ENCODE measurements at regions not wholly inside any gene's neighbourhood (a gene's known extent, or its start where the extent isn't known, plus 50 kb on each side); places are given as distances from the start of the nearest gene placed in this dataset.
"Not testable (repeated sequence)": the region's sequence is repeated elsewhere in the genome, so short reads cannot be mapped to it uniquely, and the experiment has no call there.

DNA sequence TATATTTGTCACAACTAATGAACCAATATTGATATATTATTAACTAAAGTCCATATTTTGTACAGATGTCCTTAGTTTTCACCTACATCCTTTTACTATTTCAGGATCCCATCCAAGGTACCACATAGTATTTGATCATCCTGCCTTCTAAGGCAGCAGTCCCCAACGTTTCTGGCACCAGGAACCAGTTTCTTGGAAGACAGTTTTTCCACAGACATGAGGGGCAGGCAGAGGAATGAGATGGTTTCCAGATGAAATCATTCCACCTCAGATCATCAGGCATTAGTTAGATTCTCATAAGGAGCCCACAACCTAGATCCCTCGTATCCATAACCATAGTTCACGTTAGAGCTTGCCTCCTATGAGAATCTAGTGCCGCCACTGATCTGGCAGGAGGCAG is 82.8 kb upstream of the BCL2L14 start:
- no peak for DNase-seq
- H3K4me1 Mint-ChIP-seq (ENCODE audit: low read depth in 2 of 2): peaks cover 11 to 13% of the 10 kb centered on the region in 2 donors
- no peaks in the 10 kb centered on the region for H3K36me3 Mint-ChIP-seq (ENCODE audit: insufficient read depth)
- H3K9me3 Mint-ChIP-seq: no peaks in the 10 kb centered on the region
- no peak overlapping the region for H3K27ac Mint-ChIP-seq
- no peaks in the 10 kb centered on the region for H3K27me3 Mint-ChIP-seq
- H3K4me3 Mint-ChIP-seq: no peak overlapping the region
- ATAC-seq (replicated peaks): no peak

DNA sequence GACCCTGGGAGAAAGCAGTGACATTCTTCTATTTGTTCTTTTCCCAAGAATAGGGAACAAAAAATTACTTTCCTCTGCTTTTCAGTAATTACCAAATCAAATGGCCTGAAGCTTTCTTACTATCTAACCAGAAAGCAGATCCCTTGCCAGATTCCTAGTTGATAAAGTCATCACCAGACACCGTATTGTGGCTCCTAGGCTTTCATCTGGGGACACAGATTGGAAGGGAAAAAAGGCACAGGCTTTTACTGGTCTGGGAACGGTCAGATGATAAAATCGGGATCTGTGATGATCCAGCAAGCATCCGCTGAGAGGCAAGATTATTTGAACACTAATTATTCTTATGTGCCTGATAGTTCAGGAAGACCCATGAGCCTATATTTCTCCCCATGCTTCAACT is 79.1 kb upstream of the BCL2L14 start:
- H3K27ac Mint-ChIP-seq: no peak overlapping the region
- DNase-seq (no peak), ATAC-seq (replicated peaks) (no peak)
- H3K9me3 Mint-ChIP-seq: peaks cover 0 to 2% of the 10 kb centered on the region in 2 donors
- H3K4me1 Mint-ChIP-seq (ENCODE audit: low read depth in 2 of 2): peaks cover 2 to 5% of the 10 kb centered on the region in 2 donors
- H3K27me3 Mint-ChIP-seq: no peaks in the 10 kb centered on the region
- no peaks in the 10 kb centered on the region for H3K36me3 Mint-ChIP-seq (ENCODE audit: insufficient read depth)
- H3K4me3 Mint-ChIP-seq: no peak overlapping the region

DNA sequence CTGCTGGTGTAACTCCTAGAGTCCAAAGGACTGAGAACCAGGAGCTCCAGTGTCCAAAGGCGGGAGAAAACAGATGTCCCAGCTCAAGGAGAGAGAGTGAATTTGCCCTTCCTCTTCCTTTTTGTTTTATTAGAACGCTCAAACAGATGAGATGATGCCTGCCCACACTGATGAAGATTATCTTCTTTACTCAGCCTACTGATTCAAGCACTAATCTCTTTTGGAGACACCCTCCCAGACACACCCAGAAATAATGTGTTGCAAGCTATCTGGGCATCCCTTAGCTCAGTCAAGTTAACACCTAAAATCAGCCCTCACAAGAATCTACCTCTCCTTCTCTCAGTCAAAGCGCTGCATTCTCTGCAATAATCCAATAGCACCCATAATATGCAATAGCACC is 78.2 kb upstream of the BCL2L14 start:
- no peak for ATAC-seq (replicated peaks)
- Mint-ChIP-seq H3K4me1 (ENCODE audit: low read depth in 2 of 2) (peaks cover 2 to 5% of the 10 kb centered on the region in 2 donors), H3K27me3 (no peaks in the 10 kb centered on the region), H3K36me3 (ENCODE audit: insufficient read depth) (no peaks in the 10 kb centered on the region), H3K4me3 (no peak overlapping the region), H3K27ac (peak overlapping the region in 1 of 2 donors; percentile 44), H3K9me3 (peaks cover 0 to 2% of the 10 kb centered on the region in 2 donors)
- DNase-seq: no peak

DNA sequence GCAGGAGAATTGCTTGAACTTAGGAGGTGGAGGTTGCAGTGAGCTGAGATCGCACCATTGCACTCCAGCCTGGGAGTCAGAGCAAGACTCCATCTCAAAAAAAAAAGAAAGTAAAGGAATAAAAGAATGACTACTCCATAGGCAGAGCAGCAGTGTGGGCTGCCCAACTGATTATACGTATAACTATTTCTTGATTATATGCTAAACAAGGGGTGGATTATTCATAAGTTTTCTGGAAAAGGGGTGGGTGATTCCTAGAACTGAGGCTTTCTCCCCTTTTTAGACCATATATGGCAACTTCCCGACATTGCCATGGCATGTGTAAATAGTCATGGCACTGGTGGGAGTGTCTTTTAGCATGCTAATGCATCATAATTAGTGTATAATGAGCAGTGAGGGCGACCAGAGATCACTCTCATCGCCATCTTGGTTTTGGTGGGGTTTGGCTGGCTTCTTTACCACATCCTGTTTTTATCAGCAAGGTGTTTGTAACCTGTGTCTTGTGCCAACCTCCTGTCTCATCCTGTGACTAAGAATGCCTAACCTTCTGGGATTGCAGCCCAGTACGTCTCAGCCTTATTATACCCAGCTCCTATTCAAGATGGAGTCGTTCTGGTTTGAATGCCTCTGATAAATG is 72.3 kb upstream of the BCL2L14 start:
- Mint-ChIP-seq H3K4me1 (ENCODE audit: low read depth in 2 of 2) (peaks cover 14 to 26% of the 10 kb centered on the region in 2 donors), H3K27ac (peak overlapping the region; percentile 38 to 84), H3K4me3 (peak overlapping the region; percentile 34 to 60)
- DNase-seq (peak in 1 of 3 experiments; percentile 21), ATAC-seq (replicated peaks) (peak; percentile 93)
- H3K27me3 Mint-ChIP-seq; H3K9me3 Mint-ChIP-seq; H3K36me3 Mint-ChIP-seq (ENCODE audit: insufficient read depth): not testable (repeated sequence)

DNA sequence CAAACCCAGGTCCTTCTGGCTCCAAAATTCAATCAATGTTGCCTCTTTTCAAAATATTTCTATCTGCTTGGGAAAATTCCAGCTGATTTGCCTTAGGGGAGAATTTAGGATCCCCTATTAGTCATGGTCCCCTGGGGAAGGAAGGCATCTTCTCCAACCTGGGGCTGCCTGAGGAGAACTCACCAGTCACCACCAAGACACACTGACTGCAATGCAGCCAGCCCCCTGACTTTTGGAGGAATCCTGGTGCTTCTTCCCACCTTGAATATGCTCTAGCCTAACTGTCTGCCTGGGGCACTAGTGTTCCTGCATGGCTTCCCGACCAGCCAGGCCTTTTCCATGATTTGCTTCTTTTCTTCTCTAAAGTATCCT is 71.8 kb upstream of the BCL2L14 start:
- no peaks in the 10 kb centered on the region for H3K36me3 Mint-ChIP-seq (ENCODE audit: insufficient read depth)
- peaks cover 14 to 26% of the 10 kb centered on the region in 2 donors for H3K4me1 Mint-ChIP-seq (ENCODE audit: low read depth in 2 of 2)
- no peak for DNase-seq
- H3K27me3 Mint-ChIP-seq: no peaks in the 10 kb centered on the region
- no peak for ATAC-seq (replicated peaks)
- H3K9me3 Mint-ChIP-seq: peaks cover 0 to 2% of the 10 kb centered on the region in 2 donors
- H3K27ac Mint-ChIP-seq: peak overlapping the region; percentile 38 to 84
- peak overlapping the region; percentile 34 to 60 for H3K4me3 Mint-ChIP-seq

DNA sequence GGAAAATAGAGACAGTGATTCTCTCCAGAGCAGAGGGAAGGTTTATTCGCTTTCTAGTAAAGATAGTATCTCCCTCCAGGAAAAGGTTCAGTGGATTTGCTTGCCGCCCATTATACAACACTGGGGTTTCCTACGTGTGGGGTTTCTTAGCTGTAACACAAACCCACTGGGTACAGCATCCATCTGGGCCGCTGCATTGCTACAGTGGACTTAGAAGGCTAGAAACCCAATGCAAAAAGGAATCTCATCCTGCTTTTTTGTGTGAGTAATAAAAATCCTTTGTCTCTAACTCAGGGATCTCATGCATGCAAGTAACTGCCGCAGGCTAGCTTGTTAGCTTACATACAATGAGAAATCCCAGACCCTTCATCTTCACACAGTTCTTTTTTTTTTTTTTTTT is 67.1 kb upstream of the BCL2L14 start:
- no peak for DNase-seq
- Mint-ChIP-seq H3K27ac (no peak overlapping the region), H3K36me3 (ENCODE audit: insufficient read depth) (no peaks in the 10 kb centered on the region), H3K4me1 (ENCODE audit: low read depth in 2 of 2) (peaks cover 32 to 36% of the 10 kb centered on the region in 2 donors), H3K4me3 (no peak overlapping the region), H3K9me3 (no peaks in the 10 kb centered on the region), H3K27me3 (peaks cover 0 to 10% of the 10 kb centered on the region in 2 donors)
- ATAC-seq (replicated peaks): no peak

DNA sequence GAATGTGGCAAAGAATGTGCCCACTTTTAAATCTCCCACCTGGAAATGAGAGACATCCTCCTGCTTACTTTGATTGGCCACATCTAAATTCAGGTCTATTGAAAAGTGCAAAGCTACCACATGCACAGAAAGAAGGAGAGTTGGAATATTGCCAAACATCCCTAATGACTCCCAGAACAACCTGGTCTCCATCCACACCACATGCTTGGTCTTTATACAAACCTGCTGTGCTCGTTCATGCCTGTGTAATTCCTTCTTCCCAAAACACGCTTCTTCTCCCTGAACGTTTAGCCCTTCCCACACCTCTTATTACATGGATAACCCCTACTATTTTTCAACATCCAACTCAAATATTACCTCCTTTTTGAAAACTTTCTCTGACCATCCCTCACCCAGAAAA is 66.2 kb upstream of the BCL2L14 start:
- no peaks in the 10 kb centered on the region for H3K9me3 Mint-ChIP-seq
- DNase-seq (no peak), ATAC-seq (replicated peaks) (no peak)
- H3K27ac Mint-ChIP-seq: no peak overlapping the region
- H3K36me3 Mint-ChIP-seq (ENCODE audit: insufficient read depth): peaks cover 3% of the 10 kb centered on the region
- peaks cover 35 to 38% of the 10 kb centered on the region in 2 donors for H3K4me1 Mint-ChIP-seq (ENCODE audit: low read depth in 2 of 2)
- H3K27me3 Mint-ChIP-seq: peaks cover 0 to 10% of the 10 kb centered on the region in 2 donors
- no peak overlapping the region for H3K4me3 Mint-ChIP-seq

DNA sequence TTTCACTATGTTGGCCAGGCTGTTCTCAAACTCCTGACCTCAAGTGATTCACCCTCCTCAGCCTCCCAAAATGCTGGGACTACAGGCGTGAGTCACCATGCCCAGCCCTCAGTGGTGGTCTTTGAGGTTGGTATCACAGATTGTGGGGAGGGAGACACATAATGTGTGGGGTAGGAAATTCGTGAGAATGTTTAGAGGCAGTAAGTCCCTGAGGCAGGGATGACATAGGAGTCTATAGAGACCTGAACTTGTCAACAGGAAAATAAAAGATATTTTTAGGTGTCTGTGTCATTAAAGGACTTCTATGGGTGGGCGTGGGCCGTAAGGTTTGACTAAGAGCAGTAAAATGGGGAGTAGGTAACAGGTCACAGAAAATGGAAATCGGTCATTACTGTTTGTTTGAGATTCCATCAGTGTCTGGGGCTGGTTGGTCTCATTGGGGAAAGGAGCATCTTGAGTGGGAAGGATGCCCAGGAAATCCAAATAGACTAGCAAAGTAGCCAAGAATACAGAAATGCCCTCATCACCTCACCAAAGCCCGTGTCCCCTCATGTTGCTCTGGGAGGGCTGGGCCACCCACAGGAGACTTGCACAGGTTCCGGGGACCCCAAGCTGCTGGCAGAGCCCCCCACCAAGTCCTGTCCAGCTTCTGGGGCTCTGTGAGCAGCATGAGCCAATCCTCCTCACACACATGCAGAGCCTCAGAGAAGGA is 63.6 kb upstream of the BCL2L14 start:
- Mint-ChIP-seq H3K9me3 (no peaks in the 10 kb centered on the region), H3K27ac (peak overlapping the region; percentile 69 to 88), H3K4me1 (ENCODE audit: low read depth in 2 of 2) (peaks cover 50 to 57% of the 10 kb centered on the region in 2 donors), H3K4me3 (peak overlapping the region; percentile 81 to 91), H3K27me3 (peaks cover 0 to 10% of the 10 kb centered on the region in 2 donors), H3K36me3 (ENCODE audit: insufficient read depth) (peaks cover 12% of the 10 kb centered on the region)
- DNase-seq: no peak
- ATAC-seq (replicated peaks): no peak

DNA sequence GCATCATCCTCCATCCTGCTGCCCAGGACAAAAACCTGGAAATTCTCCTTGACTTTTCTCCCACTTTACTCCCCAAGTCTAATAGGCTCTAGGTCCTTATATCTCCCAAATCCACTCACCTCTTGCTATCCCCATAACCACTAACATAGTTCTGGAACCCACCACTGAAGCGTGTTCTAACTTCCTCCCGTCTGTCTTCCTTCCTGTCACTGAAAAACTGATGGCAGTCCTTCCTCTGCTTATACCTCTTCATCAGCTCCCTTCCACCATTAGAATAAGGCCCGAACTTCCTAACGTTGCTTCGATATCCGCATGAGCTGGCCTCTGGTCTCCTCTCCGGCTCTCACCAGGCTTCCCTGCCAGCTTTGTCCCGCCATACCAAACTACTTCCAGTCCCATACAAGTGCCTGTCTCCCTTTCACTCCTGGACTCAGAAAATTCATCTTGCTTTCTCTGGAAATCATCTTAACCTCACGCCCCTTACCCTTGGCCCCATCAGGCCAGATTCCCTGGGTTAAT is 63.0 kb upstream of the BCL2L14 start:
- Mint-ChIP-seq H3K27ac (peak overlapping the region; percentile 69 to 88), H3K27me3 (peaks cover 0 to 10% of the 10 kb centered on the region in 2 donors), H3K4me1 (ENCODE audit: low read depth in 2 of 2) (peaks cover 50 to 57% of the 10 kb centered on the region in 2 donors), H3K36me3 (ENCODE audit: insufficient read depth) (peaks cover 12% of the 10 kb centered on the region), H3K9me3 (no peaks in the 10 kb centered on the region), H3K4me3 (peak overlapping the region; percentile 81 to 91)
- ATAC-seq (replicated peaks): no peak
- no peak for DNase-seq

DNA sequence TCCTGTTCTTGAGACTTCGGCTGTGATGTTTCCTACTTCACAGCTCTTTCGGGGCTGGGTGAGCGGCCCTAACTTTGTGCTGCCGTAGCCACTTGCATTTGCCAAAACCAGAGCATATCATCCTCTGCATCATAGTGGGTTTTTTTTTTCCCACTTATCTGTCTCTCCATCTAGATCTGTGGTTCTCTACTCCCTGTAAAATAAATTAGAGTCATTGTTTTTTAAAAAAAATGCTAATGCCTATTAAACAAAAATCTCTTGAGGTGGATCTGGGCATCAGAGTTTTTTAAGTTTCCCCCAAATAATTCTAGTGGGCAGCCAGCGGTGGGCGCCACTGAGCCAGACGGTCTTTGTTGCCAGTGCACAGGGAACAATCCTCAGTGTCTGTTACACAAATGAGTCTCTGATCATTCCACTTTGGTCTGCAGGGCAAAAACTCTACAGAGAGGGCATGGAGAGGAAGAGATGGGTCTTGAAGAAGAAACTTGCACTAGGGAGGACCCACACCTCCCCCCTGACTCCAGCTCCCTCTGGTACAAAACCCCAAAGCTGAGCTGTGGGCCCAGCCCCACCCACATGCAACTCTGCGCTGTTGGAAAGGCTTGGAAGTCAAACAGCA is 62.4 kb upstream of the BCL2L14 start:
- peaks cover 0 to 10% of the 10 kb centered on the region in 2 donors for H3K27me3 Mint-ChIP-seq
- H3K36me3 Mint-ChIP-seq (ENCODE audit: insufficient read depth): peaks cover 12% of the 10 kb centered on the region
- ATAC-seq (replicated peaks) (peak; percentile 25), DNase-seq (peak in 1 of 3 experiments; percentile 21)
- peaks cover 50 to 57% of the 10 kb centered on the region in 2 donors for H3K4me1 Mint-ChIP-seq (ENCODE audit: low read depth in 2 of 2)
- peak overlapping the region; percentile 69 to 88 for H3K27ac Mint-ChIP-seq
- H3K9me3 Mint-ChIP-seq: no peaks in the 10 kb centered on the region
- H3K4me3 Mint-ChIP-seq: peak overlapping the region; percentile 81 to 91

DNA sequence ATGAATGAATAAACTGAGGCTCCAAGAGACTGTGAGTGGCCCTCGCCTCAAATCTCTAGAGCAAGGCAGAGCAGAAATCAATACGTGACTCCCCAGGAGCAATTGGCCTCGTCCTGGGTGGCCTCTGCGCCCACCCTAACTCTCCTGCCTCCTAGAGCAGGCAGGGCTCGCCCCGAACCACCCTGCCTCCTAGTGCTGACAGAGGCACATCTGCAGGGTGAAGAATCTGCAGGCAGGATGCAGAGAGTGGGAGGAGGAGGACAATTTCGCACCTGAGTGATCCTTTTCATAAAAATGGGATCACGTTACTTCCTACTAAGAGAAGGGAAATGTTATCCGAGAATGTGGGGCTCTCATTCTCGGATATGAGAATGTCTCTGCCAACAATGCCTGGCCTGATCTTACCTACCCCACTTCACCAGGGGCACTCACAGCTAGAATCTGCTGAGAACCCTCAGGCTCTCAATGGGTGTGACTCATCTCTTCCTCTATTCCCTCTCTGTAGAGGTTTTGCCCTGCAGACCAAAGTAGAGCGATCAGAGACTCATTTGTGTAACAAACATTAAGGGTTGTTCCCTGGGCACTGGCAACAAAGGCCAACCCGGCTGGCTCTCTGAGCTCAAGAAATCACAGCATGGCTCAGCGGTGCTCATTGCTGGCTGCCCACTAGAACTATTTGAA is 61.7 kb upstream of the BCL2L14 start:
- ATAC-seq (replicated peaks) (peak; percentile 69), DNase-seq (peak; percentile 23 to 25 (median 24))
- Mint-ChIP-seq H3K9me3 (no peaks in the 10 kb centered on the region), H3K27me3 (peaks cover 0 to 10% of the 10 kb centered on the region in 2 donors), H3K4me1 (ENCODE audit: low read depth in 2 of 2) (peaks cover 50 to 57% of the 10 kb centered on the region in 2 donors), H3K27ac (peak overlapping the region; percentile 69 to 88), H3K4me3 (peak overlapping the region; percentile 81 to 91), H3K36me3 (ENCODE audit: insufficient read depth) (peaks cover 12% of the 10 kb centered on the region)

DNA sequence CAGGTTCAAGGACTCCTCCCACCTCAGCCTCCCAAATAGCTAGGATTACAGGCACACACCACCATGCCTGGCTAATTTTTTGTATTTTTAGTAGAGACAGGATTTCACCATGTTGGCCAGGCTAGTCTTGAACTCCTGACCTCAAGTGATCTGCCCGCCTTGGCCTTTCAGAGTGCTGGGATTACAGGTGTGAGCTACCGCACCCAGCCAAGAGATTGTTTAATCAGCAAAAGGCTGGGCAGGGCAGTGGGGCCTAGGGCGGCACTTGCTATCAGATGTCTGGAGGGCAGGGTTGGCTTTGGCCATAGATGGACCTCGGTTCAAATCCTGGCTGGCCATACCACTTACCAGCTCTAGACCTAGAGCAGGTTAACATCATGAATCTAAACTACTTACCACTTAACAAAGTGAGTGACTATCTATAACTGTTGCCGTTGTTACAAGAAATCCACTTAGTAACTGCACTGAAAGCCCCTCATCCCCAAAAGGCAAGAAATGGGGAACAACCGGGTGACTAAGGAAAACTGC is 60.9 kb upstream of the BCL2L14 start:
- peak overlapping the region; percentile 81 to 91 for H3K4me3 Mint-ChIP-seq
- H3K27ac Mint-ChIP-seq: peak overlapping the region; percentile 69 to 88
- not testable (repeated sequence) for ATAC-seq (replicated peaks)

More for the DNA sequence above, 60.9 kb upstream of the BCL2L14 start:
- H3K36me3 Mint-ChIP-seq (ENCODE audit: insufficient read depth): peaks cover 12% of the 10 kb centered on the region
- H3K4me1 Mint-ChIP-seq (ENCODE audit: low read depth in 2 of 2): peaks cover 50 to 57% of the 10 kb centered on the region in 2 donors
- not testable (repeated sequence) for H3K9me3 Mint-ChIP-seq, H3K27me3 Mint-ChIP-seq, DNase-seq

All from effector memory CD8-positive, alpha-beta T cell (primary cell).